Psoas muscle (tissue), 7 donors: ENCODE measurements at regions not wholly inside any gene's neighbourhood (a gene's known extent, or its start where the extent isn't known, plus 50 kb on each side); places are given as distances from the start of the nearest gene placed in this dataset.

Source experiments
- ATAC-seq, 4 donors: fragments of 200-7000 bp; cut with Tn5 transposase; one replicate each; pipeline ENCODE4 v1.9.1; 2020; ENCODE audit warnings: moderate library complexity in 3 of 4, mild to moderate bottlenecking in 2 of 4
- DNase-seq, 2 donors: peaks; one replicate each; pipeline ENCODE4 v3.0.0-alpha.2; 2020
- H3K27ac ChIP-seq: fragments of 200-600 bp; one replicate; pipeline ENCODE4 v1.8.0; 2022
- H3K27me3 ChIP-seq, 3 donors: fragments of 200-600 bp in 1 of 3; one replicate each; pipeline versions ENCODE4 v1.6.1 to v1.8.0; 2013 to 2022; ENCODE audit warnings: low read length in 2 of 3, mild to moderate bottlenecking in 2 of 3, moderate library complexity in 1 of 3; ENCODE audit not compliant: insufficient read depth in 3 of 3
- H3K36me3 ChIP-seq, 2 donors: fragments of 200-600 bp in 1 of 2; one replicate each; pipeline versions ENCODE4 v1.6.1 to v1.8.0; 2013 to 2022; ENCODE audit warnings: low read depth in 1 of 2, mild to moderate bottlenecking in 1 of 2, moderate library complexity in 1 of 2; ENCODE audit not compliant: insufficient read depth in 1 of 2
- H3K4me1 ChIP-seq: fragments of 200-600 bp; one replicate; pipeline ENCODE4 v1.8.0; 2022
- H3K4me3 ChIP-seq: fragments of 200-600 bp; one replicate; pipeline ENCODE4 v1.8.0; 2022; ENCODE audit warnings: mild to moderate bottlenecking
- H3K9me3 ChIP-seq: fragments of 200-600 bp; one replicate; pipeline ENCODE4 v1.8.0; 2022
- CTCF ChIP-seq: fragments of 200-600 bp; IDR thresholded peaks from one replicate; pipeline ENCODE4 v1.8.0; 2022; ENCODE audit warnings: antibody characterized with exemption
- WGBS, 3 donors: extraction: QIAGEN DNeasy Blood & Tissue Kit; methylation state at CpG; one replicate each; pipeline versions ENCODE4 v1.1.6 to v1.1.7; 2013; 5-methylcytosine and 5-hydroxymethylcytosine counted together
- intact Hi-C, 2 donors: fragments of 100-400 bp; cut with DNase I; formaldehyde crosslinking; loops; one replicate each; pipeline versions ENCODE4 v1.11.0 to v1.14.2; 2022
- donor health status: healthy with polysubstance abuse.
- donor health status: DM: no; HTN: no; CAD: no; lungs with moderate emphysema.
- donor health status: Bipolar disorder and iron deficiency.
- donor health status: healthy.
- donor health status: DM: yes; HTN: yes; CAD: no.
- donor health status: DM: no; HTN: no; CAD: no.
- donor health status: DM: yes; HTN: yes; CAD: no.

GRCh38 chr1:82494117-82494516 is 693.4 kb downstream of the ADGRL2 start:
- Histone ChIP-seq H3K4me3 (no peak overlapping the region), H3K36me3 (no peaks in the 10 kb centered on the region), H3K9me3 (no peaks in the 10 kb centered on the region), H3K27me3 (no peaks in the 10 kb centered on the region), H3K4me1 (no peaks in the 10 kb centered on the region), H3K27ac (no peak overlapping the region)
- 81 to 90% (median 84%) methylated on average over 3 of the region's 3 CpGs for WGBS, 3 donors
- DNase-seq (no peak), ATAC-seq (no peak)
- intact Hi-C loops: no loop called here
- TF ChIP-seq CTCF: no peak

- intact Hi-C loops: no loop called here
- Histone ChIP-seq H3K4me1 (no peaks in the 10 kb centered on the region), H3K27ac (no peak overlapping the region), H3K9me3 (no peaks in the 10 kb centered on the region), H3K4me3 (no peak overlapping the region), H3K27me3 (no peaks in the 10 kb centered on the region), H3K36me3 (no peaks in the 10 kb centered on the region)
- no peak for TF ChIP-seq CTCF
- 46 to 65% (median 52%) methylated on average over 2 of the region's 2 CpGs for WGBS, 3 donors
- DNase-seq: no peak
- ATAC-seq: no peak
Measured at GRCh38 chr1:82492159-82492558, 691.4 kb downstream of the ADGRL2 start.

- no peaks in the 10 kb centered on the region for H3K36me3 ChIP-seq
- TF ChIP-seq CTCF: no peak
- ATAC-seq (no peak), DNase-seq (no peak)
- no peaks in the 10 kb centered on the region for H3K4me1 ChIP-seq
- WGBS, 3 donors: 38 to 46% (median 42%) methylated on average over 2 of the region's 2 CpGs
- intact Hi-C loops: no loop called here
- no peak overlapping the region for H3K4me3 ChIP-seq
- no peaks in the 10 kb centered on the region for H3K9me3 ChIP-seq
- no peaks in the 10 kb centered on the region for H3K27me3 ChIP-seq
- no peak overlapping the region for H3K27ac ChIP-seq
Measured at GRCh38 chr1:82491301-82492048, 690.7 kb downstream of the ADGRL2 start.

GRCh38 chr1:82487778-82488177 is 687.0 kb downstream of the ADGRL2 start:
- intact Hi-C loops: no loop called here
- no peak overlapping the region for H3K4me3 ChIP-seq

More at GRCh38 chr1:82487778-82488177, 687.0 kb downstream of the ADGRL2 start:
- WGBS, 3 donors: 85 to 87% (median 86%) methylated on average over 3 of the region's 3 CpGs
- no peak for ATAC-seq
- Histone ChIP-seq H3K36me3 (no peaks in the 10 kb centered on the region), H3K27ac (no peak overlapping the region), H3K9me3 (no peaks in the 10 kb centered on the region), H3K27me3 (no peaks in the 10 kb centered on the region), H3K4me1 (no peaks in the 10 kb centered on the region)
- no peak for DNase-seq
- TF ChIP-seq CTCF: no peak
